ENCODE measurements at regions not wholly inside any gene's neighbourhood (a gene's known extent, or its start where the extent isn't known, plus 50 kb on each side); places are given as distances from the start of the nearest gene placed in this dataset.

DNA sequence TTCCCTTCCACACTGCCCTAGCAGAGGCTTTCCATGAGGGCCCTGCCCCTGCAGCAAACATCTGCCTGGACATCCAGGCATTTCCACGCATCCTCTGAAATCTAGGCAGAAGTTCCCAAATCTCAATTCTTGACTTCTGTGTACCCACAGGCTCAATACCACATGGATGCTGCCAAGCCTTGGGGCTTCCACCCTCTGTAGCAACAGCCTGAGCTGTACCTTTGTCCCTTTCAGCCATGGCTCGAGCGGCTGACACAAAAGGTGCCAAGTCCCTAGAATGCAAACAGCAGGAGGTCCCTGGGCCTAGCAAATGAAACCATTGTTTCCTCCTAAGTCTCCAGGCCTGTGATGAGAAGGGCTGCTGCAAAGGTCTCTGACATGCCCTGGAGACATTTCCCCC, 744.5 kb upstream of the LINC00305 start:
- TF ChIP-seq CTCF (IDR thresholded peaks at IDR 0.05) (no peak), ZFX (IDR thresholded peaks at IDR 0.05; ENCODE audit: borderline replicate concordance) (no peak)

All from 22Rv1 (cell line).